B cell (primary cell): ENCODE measurements at regions not wholly inside any gene's neighbourhood (a gene's known extent, or its start where the extent isn't known, plus 50 kb on each side); places are given as distances from the start of the nearest gene placed in this dataset.
"Not testable (repeated sequence)": the region's sequence is repeated elsewhere in the genome, so short reads cannot be mapped to it uniquely, and the experiment has no call there.

Experiments
- CTCF ChIP-seq: fragments of 200-600 bp; IDR thresholded peaks from one replicate; pipeline ENCODE4 v1.8.0; 2022; ENCODE audit warnings: antibody characterized with exemption, mild to moderate bottlenecking
- EZH2 ChIP-seq: IDR thresholded peaks from 2 replicates; pipeline ENCODE4 v1.6.1; 2012; ENCODE audit warnings: borderline replicate concordance, low read depth, mild to moderate bottlenecking, moderate library complexity, low read length; ENCODE audit not compliant: insufficient read depth, poor library complexity, severe bottlenecking

GRCh38 chr7:116373229-116373628 is 126.3 kb upstream of the CAV2 start:
- not testable (repeated sequence) for TF ChIP-seq CTCF, EZH2
